ENCODE measurements at regions not wholly inside any gene's neighbourhood (a gene's known extent, or its start where the extent isn't known, plus 50 kb on each side); places are given as distances from the start of the nearest gene placed in this dataset.

DNA sequence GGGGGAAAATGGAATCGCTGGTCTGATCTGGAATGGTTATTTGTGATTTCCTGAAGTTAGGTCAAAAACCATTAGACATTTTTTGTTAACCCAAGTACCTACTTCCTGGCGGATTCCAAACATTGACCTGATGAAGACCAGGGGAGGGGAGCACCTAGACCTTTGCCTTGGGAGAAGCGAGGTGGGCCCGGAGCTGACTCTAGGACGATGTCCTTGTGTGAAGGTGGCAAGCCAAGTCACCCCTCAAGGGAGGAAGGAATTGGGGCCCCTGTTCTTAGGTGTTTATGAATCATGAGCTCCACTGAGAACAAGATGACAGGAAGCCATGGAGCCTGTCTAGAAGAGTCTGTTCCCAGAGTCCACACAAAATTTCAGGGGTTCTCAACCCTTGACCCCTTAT is 204.9 kb upstream of the FOXF1 start:
- peaks cover 8% of the 10 kb centered on the region for H3K27me3 Mint-ChIP-seq (ENCODE audit: low read depth)
- H3K4me3 Mint-ChIP-seq: no peak overlapping the region
- TF ChIP-seq, protein P1, sequence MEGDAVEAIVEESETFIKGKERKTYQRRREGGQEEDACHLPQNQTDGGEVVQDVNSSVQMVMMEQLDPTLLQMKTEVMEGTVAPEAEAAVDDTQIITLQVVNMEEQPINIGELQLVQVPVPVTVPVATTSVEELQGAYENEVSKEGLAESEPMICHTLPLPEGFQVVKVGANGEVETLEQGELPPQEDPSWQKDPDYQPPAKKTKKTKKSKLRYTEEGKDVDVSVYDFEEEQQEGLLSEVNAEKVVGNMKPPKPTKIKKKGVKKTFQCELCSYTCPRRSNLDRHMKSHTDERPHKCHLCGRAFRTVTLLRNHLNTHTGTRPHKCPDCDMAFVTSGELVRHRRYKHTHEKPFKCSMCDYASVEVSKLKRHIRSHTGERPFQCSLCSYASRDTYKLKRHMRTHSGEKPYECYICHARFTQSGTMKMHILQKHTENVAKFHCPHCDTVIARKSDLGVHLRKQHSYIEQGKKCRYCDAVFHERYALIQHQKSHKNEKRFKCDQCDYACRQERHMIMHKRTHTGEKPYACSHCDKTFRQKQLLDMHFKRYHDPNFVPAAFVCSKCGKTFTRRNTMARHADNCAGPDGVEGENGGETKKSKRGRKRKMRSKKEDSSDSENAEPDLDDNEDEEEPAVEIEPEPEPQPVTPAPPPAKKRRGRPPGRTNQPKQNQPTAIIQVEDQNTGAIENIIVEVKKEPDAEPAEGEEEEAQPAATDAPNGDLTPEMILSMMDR (IDR thresholded peaks at IDR 0.05; ENCODE audit: unreplicated experiment): no peak
- DNase-seq (ENCODE audit: low spot score in 2 of 2, unreplicated experiment in 2 of 2): no peak
- H3K9me3 Mint-ChIP-seq: no peaks in the 10 kb centered on the region
- no peak overlapping the region for H3K27ac Mint-ChIP-seq
- H3K4me1 Mint-ChIP-seq: peaks cover 13% of the 10 kb centered on the region
- H3K36me3 Mint-ChIP-seq: no peaks in the 10 kb centered on the region

DNA sequence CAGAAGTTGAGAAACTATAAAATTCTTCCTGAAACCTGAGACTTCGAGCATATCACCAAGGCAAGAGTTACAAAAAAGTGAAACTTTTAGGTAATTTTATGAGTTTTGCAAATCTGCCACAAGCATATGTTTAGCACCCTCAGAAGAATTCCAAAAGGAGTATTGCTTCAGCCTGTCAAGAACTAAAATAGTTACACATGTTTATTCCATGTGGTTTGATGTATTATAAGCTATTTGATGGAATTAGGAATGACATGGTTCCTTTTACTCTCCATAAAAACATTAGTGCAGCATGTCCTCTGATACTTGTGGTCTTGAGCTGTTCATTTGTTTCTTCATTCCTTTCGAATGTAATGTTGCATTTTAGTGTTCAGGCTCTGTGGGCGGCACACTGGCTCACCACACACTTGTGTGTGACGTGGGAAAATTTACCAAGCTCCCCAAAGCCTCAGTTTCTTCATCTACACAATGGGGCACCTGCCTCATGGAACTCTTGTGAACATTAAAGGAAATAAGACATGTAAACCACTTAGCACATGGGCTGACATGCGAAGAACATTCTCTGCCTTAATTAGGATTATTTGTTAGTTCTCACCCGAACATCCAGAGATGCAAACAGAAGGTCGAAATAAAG is 204.2 kb upstream of the FOXF1 start:
- Mint-ChIP-seq H3K27ac (no peak overlapping the region), H3K9me3 (no peaks in the 10 kb centered on the region), H3K4me1 (peaks cover 8% of the 10 kb centered on the region), H3K4me3 (no peak overlapping the region), H3K36me3 (no peaks in the 10 kb centered on the region), H3K27me3 (ENCODE audit: low read depth) (peaks cover 11% of the 10 kb centered on the region)
- no peak for DNase-seq (ENCODE audit: low spot score in 2 of 2, unreplicated experiment in 2 of 2)
- TF ChIP-seq, protein P1 (IDR thresholded peaks at IDR 0.05; ENCODE audit: unreplicated experiment): no peak

DNA sequence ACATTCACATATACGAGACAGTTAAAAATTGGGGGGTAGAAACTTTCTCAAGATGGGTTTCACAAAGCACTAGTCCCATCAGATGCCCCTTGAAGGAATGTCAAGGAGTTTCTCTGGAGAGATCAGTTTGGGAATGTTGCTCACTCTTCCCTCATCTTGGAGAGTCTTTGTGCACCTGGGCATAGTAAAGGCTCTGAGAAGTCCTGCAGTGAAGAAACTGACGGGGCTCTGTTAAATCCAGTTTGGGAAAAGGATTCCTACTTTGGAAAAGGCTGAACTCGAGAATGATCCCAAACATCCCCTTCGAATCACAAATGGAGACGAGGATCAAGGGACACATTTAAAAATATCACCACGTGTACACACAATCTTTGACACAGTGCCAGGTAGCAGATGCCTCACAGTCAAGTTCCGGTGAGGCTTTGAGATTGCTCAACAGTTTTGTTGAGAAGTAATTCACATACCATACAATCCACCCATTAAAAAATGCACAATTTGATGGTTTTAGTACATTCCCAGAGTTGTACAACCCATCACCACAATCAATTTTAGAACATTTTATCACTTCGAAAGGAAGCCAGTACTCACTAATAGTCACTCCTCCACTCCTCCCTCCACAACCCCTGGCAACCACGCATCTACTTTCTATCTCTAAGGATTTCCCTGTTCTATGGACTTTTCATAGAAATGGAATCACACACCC is 203.4 kb upstream of the FOXF1 start:
- no peaks in the 10 kb centered on the region for H3K36me3 Mint-ChIP-seq
- H3K4me1 Mint-ChIP-seq: peaks cover 4% of the 10 kb centered on the region
- no peak for DNase-seq (ENCODE audit: low spot score in 2 of 2, unreplicated experiment in 2 of 2)
- no peak overlapping the region for H3K4me3 Mint-ChIP-seq
- peaks cover 19% of the 10 kb centered on the region for H3K27me3 Mint-ChIP-seq (ENCODE audit: low read depth)
- TF ChIP-seq, protein P1 (IDR thresholded peaks at IDR 0.05; ENCODE audit: unreplicated experiment): no peak
- H3K27ac Mint-ChIP-seq: no peak overlapping the region
- no peaks in the 10 kb centered on the region for H3K9me3 Mint-ChIP-seq

DNA sequence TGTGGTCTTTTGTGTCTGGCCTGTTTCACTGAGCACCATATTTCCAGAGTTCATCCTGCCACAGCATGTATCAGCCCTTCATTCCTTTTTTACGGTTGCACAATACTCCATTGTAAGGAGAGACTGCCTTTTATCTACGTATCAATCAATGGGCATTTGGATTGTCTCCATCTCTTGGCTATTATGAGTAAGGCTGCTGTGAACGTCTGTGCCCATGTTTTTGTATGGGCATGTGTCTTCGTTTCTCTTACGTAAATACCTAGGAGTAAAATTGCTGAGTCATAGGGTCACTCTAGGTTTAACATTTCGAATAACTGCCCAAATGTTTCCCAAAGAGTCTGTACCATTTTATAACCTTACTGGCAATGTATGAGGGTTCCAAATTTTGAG is 202.8 kb upstream of the FOXF1 start:
- H3K27me3 Mint-ChIP-seq (ENCODE audit: low read depth): peaks cover 25% of the 10 kb centered on the region
- H3K4me3 Mint-ChIP-seq: no peak overlapping the region
- DNase-seq (ENCODE audit: low spot score in 2 of 2, unreplicated experiment in 2 of 2): no peak
- H3K9me3 Mint-ChIP-seq: no peaks in the 10 kb centered on the region
- TF ChIP-seq, protein P1 (IDR thresholded peaks at IDR 0.05; ENCODE audit: unreplicated experiment): no peak
- no peak overlapping the region for H3K27ac Mint-ChIP-seq
- H3K36me3 Mint-ChIP-seq: no peaks in the 10 kb centered on the region
- peaks cover 4% of the 10 kb centered on the region for H3K4me1 Mint-ChIP-seq

DNA sequence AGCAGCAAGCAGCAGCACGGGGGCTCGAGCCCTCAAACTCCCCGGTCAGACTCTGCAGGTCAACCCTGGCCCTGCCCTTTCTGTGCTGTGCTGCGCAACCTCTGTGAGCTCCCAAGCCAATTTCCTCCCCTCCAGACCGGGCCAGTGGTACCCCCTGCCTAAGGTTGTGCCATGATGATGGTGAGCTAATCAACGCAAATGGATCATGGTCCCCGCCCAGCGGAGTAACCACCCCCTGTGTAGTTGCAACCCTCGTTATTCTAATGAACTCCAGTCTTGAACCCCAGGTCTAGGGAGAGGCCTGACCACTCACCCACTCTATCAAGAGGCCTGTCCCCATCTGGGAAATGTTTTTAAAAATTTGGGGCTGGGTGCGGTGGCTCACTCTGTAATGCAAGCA is 201.8 kb upstream of the FOXF1 start:
- no peak overlapping the region for H3K4me3 Mint-ChIP-seq
- H3K4me1 Mint-ChIP-seq: peaks cover 4% of the 10 kb centered on the region
- H3K27me3 Mint-ChIP-seq (ENCODE audit: low read depth): peaks cover 31% of the 10 kb centered on the region
- no peaks in the 10 kb centered on the region for H3K9me3 Mint-ChIP-seq
- no peak for DNase-seq (ENCODE audit: low spot score in 2 of 2, unreplicated experiment in 2 of 2)
- H3K27ac Mint-ChIP-seq: no peak overlapping the region
- TF ChIP-seq, protein P1 (IDR thresholded peaks at IDR 0.05; ENCODE audit: unreplicated experiment): no peak
- H3K36me3 Mint-ChIP-seq: no peaks in the 10 kb centered on the region

Data from mesothelial cell of epicardium (in vitro differentiated cells).